ENCODE measurements at regions not wholly inside any gene's neighbourhood (a gene's known extent, or its start where the extent isn't known, plus 50 kb on each side); places are given as distances from the start of the nearest gene placed in this dataset.

DNA sequence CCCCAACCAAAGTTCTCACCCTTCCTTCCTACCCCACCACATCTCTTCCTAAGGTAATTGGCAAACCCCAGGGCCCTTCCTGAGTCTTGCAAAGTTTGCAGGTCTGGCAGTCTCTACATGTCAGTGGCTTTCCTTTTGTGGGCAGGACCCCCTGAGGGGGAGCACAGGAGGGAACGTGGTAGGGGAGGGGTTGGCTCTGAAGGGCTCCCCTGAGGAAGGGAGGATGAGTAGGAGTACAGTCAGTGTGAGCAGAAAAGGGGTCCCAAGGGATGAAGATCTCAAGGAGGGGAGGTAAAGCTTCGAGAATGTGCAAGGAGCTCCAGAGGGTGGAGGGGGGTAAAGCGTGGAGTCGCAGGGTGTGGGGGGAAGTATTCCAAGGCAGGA lies 206.9 kb downstream of the RAB11FIP4 start (continued):
- TF ChIP-seq CHD7 (IDR thresholded peaks at IDR 0.05; ENCODE audit: insufficient replicate concordance, low read length): no peak
- no peak for TF ChIP-seq SRF (IDR thresholded peaks at IDR 0.05; ENCODE audit: low read depth, low read length)
- no peak for TF ChIP-seq CBX5 (IDR thresholded peaks at IDR 0.05; ENCODE audit: low read depth, low read length)

All from H1 (cell line).